T-helper 1 cell treated with Interleukin-12 subunit alpha and Interleukin-12 subunit beta and Interleukin-4 antibody, amounts not matched to agents 30 μg/mL and 1 μg/mL, for 36 hours (primary cell): ENCODE measurements at regions not wholly inside any gene's neighbourhood (a gene's known extent, or its start where the extent isn't known, plus 50 kb on each side); places are given as distances from the start of the nearest gene placed in this dataset.

Source experiments
- H3K27ac Mint-ChIP-seq: one replicate; pipeline ENCODE4 v1.8.0; 2021; ENCODE audit warnings: mild to moderate bottlenecking, mixed read lengths
- H3K27me3 Mint-ChIP-seq: one replicate; pipeline ENCODE4 v1.8.0; 2021; ENCODE audit warnings: low read depth, mixed read lengths
- H3K36me3 Mint-ChIP-seq: one replicate; pipeline ENCODE4 v1.8.0; 2021; ENCODE audit warnings: low read depth, mixed read lengths
- H3K4me1 Mint-ChIP-seq: one replicate; pipeline ENCODE4 v1.8.0; 2021; ENCODE audit warnings: low read depth, mixed read lengths
- H3K4me3 Mint-ChIP-seq: one replicate; pipeline ENCODE4 v1.8.0; 2021; ENCODE audit warnings: mild to moderate bottlenecking, moderate library complexity, mixed read lengths
- H3K9me3 Mint-ChIP-seq: one replicate; pipeline ENCODE4 v1.8.0; 2021; ENCODE audit warnings: mixed read lengths

GRCh38 chr14:22280497-22281316 lies 308.3 kb downstream of the DAD1 start:
- peak overlapping the region; percentile 82 for H3K4me3 Mint-ChIP-seq
- H3K27ac Mint-ChIP-seq = peak overlapping the region; percentile 92
- H3K27me3 Mint-ChIP-seq = no peaks in the 10 kb centered on the region
- H3K9me3 Mint-ChIP-seq = no peaks in the 10 kb centered on the region
- no peaks in the 10 kb centered on the region for H3K36me3 Mint-ChIP-seq
- H3K4me1 Mint-ChIP-seq = peaks cover 1% of the 10 kb centered on the region

- Mint-ChIP-seq H3K4me3 (no peak overlapping the region), H3K36me3 (no peaks in the 10 kb centered on the region), H3K27ac (no peak overlapping the region), H3K27me3 (no peaks in the 10 kb centered on the region), H3K9me3 (no peaks in the 10 kb centered on the region), H3K4me1 (peaks cover 1% of the 10 kb centered on the region)
Measured at GRCh38 chr14:22276913-22277816, 311.9 kb downstream of the DAD1 start.

GRCh38 chr14:22271838-22272799 lies 316.9 kb downstream of the DAD1 start:
- Mint-ChIP-seq H3K4me1 (no peaks in the 10 kb centered on the region), H3K27ac (peak overlapping the region; percentile 71), H3K9me3 (no peaks in the 10 kb centered on the region), H3K36me3 (no peaks in the 10 kb centered on the region), H3K4me3 (peak overlapping the region; percentile 31), H3K27me3 (no peaks in the 10 kb centered on the region)

- H3K4me3 Mint-ChIP-seq = no peak overlapping the region
- H3K27ac Mint-ChIP-seq = peak overlapping the region; percentile 45
- H3K36me3 Mint-ChIP-seq = no peaks in the 10 kb centered on the region
- H3K27me3 Mint-ChIP-seq = no peaks in the 10 kb centered on the region
- no peaks in the 10 kb centered on the region for H3K9me3 Mint-ChIP-seq
- peaks cover 2% of the 10 kb centered on the region for H3K4me1 Mint-ChIP-seq
Measured at GRCh38 chr14:22268875-22269274, 320.1 kb downstream of the DAD1 start.

- H3K4me1 Mint-ChIP-seq = peaks cover 2% of the 10 kb centered on the region
- H3K36me3 Mint-ChIP-seq = no peaks in the 10 kb centered on the region
- H3K27ac Mint-ChIP-seq = no peak overlapping the region
- H3K9me3 Mint-ChIP-seq = no peaks in the 10 kb centered on the region
- H3K27me3 Mint-ChIP-seq = no peaks in the 10 kb centered on the region
- no peak overlapping the region for H3K4me3 Mint-ChIP-seq
Measured at GRCh38 chr14:22266683-22267082, 322.3 kb downstream of the DAD1 start.

GRCh38 chr14:22266142-22266442 lies 322.9 kb downstream of the DAD1 start:
- H3K4me1 Mint-ChIP-seq = peaks cover 2% of the 10 kb centered on the region
- no peak overlapping the region for H3K4me3 Mint-ChIP-seq
- no peaks in the 10 kb centered on the region for H3K27me3 Mint-ChIP-seq
- no peaks in the 10 kb centered on the region for H3K9me3 Mint-ChIP-seq
- no peaks in the 10 kb centered on the region for H3K36me3 Mint-ChIP-seq
- H3K27ac Mint-ChIP-seq = no peak overlapping the region

GRCh38 chr14:22265319-22266141 lies 323.5 kb downstream of the DAD1 start:
- no peak overlapping the region for H3K4me3 Mint-ChIP-seq
- H3K27me3 Mint-ChIP-seq = no peaks in the 10 kb centered on the region
- H3K36me3 Mint-ChIP-seq = no peaks in the 10 kb centered on the region
- H3K27ac Mint-ChIP-seq = peak overlapping the region; percentile 20
- H3K9me3 Mint-ChIP-seq = no peaks in the 10 kb centered on the region
- H3K4me1 Mint-ChIP-seq = peaks cover 2% of the 10 kb centered on the region

- H3K4me3 Mint-ChIP-seq = no peak overlapping the region
- peaks cover 2% of the 10 kb centered on the region for H3K4me1 Mint-ChIP-seq
- H3K9me3 Mint-ChIP-seq = no peaks in the 10 kb centered on the region
- no peak overlapping the region for H3K27ac Mint-ChIP-seq
- no peaks in the 10 kb centered on the region for H3K27me3 Mint-ChIP-seq
- no peaks in the 10 kb centered on the region for H3K36me3 Mint-ChIP-seq
Measured at GRCh38 chr14:22264759-22265158, 324.3 kb downstream of the DAD1 start.

GRCh38 chr14:22263961-22264360 lies 325.1 kb downstream of the DAD1 start:
- Mint-ChIP-seq H3K36me3 (no peaks in the 10 kb centered on the region), H3K27me3 (no peaks in the 10 kb centered on the region), H3K9me3 (no peaks in the 10 kb centered on the region), H3K4me3 (no peak overlapping the region), H3K27ac (no peak overlapping the region), H3K4me1 (peaks cover 2% of the 10 kb centered on the region)

- no peaks in the 10 kb centered on the region for H3K36me3 Mint-ChIP-seq
- no peak overlapping the region for H3K4me3 Mint-ChIP-seq
- H3K27ac Mint-ChIP-seq = no peak overlapping the region
- H3K9me3 Mint-ChIP-seq = no peaks in the 10 kb centered on the region
- peaks cover 2% of the 10 kb centered on the region for H3K4me1 Mint-ChIP-seq
- H3K27me3 Mint-ChIP-seq = no peaks in the 10 kb centered on the region
Measured at GRCh38 chr14:22262881-22263280, 326.1 kb downstream of the DAD1 start.

GRCh38 chr14:22255017-22255950 lies 333.7 kb downstream of the DAD1 start:
- Mint-ChIP-seq H3K9me3 (no peaks in the 10 kb centered on the region), H3K36me3 (no peaks in the 10 kb centered on the region), H3K4me1 (no peaks in the 10 kb centered on the region), H3K27me3 (no peaks in the 10 kb centered on the region), H3K27ac (no peak overlapping the region), H3K4me3 (no peak overlapping the region)

GRCh38 chr14:22252686-22253085 lies 336.3 kb downstream of the DAD1 start:
- H3K4me1 Mint-ChIP-seq = no peaks in the 10 kb centered on the region
- H3K36me3 Mint-ChIP-seq = no peaks in the 10 kb centered on the region
- no peak overlapping the region for H3K4me3 Mint-ChIP-seq
- H3K9me3 Mint-ChIP-seq = no peaks in the 10 kb centered on the region
- H3K27me3 Mint-ChIP-seq = no peaks in the 10 kb centered on the region
- H3K27ac Mint-ChIP-seq = no peak overlapping the region

- H3K27me3 Mint-ChIP-seq = no peaks in the 10 kb centered on the region
- no peaks in the 10 kb centered on the region for H3K36me3 Mint-ChIP-seq
- no peaks in the 10 kb centered on the region for H3K4me1 Mint-ChIP-seq
- H3K4me3 Mint-ChIP-seq = no peak overlapping the region
- no peak overlapping the region for H3K27ac Mint-ChIP-seq
- H3K9me3 Mint-ChIP-seq = no peaks in the 10 kb centered on the region
Measured at GRCh38 chr14:22251090-22251489, 337.9 kb downstream of the DAD1 start.
